H9 (cell line): ENCODE measurements at regions not wholly inside any gene's neighbourhood (a gene's known extent, or its start where the extent isn't known, plus 50 kb on each side); places are given as distances from the start of the nearest gene placed in this dataset.

Experiments
- DNase-seq: peaks from one replicate; pipeline ENCODE4 v3.0.0-alpha.2; 2017
- H2AFZ ChIP-seq: one replicate; pipeline ENCODE4 v1.6.1; 2013; ENCODE audit warnings: mild to moderate bottlenecking, low read length, control low read depth, moderate library complexity
- H2AK5ac ChIP-seq: 2 replicates; pipeline ENCODE4 v1.6.1; 2013; ENCODE audit warnings: low read length, control low read depth, mixed read lengths; ENCODE audit not compliant: insufficient read length
- H2BK120ac ChIP-seq: one replicate; pipeline ENCODE4 v1.6.1; 2013; ENCODE audit warnings: low read depth, mild to moderate bottlenecking, low read length, control low read depth, inconsistent platforms; ENCODE audit not compliant: poor library complexity, severe bottlenecking
- H2BK12ac ChIP-seq: 2 replicates; pipeline ENCODE4 v1.6.1; 2013; ENCODE audit warnings: low read length, control low read depth, mixed read lengths, low read depth; ENCODE audit not compliant: insufficient read length
- H2BK15ac ChIP-seq: 2 replicates; pipeline ENCODE4 v1.6.1; 2013; ENCODE audit warnings: low read depth, low read length, control low read depth
- H2BK20ac ChIP-seq: one replicate; pipeline ENCODE4 v1.6.1; 2013; ENCODE audit warnings: low read depth, mild to moderate bottlenecking, low read length, control low read depth, inconsistent platforms; ENCODE audit not compliant: poor library complexity, severe bottlenecking
- H2BK5ac ChIP-seq: 2 replicates; pipeline ENCODE4 v1.6.1; 2013; ENCODE audit warnings: low read length, control low read depth, mixed read lengths; ENCODE audit not compliant: insufficient read length
- H3K14ac ChIP-seq: 2 replicates; pipeline ENCODE4 v1.6.1; 2013; ENCODE audit warnings: low read length, control low read depth; ENCODE audit not compliant: insufficient read depth
- H3K18ac ChIP-seq: 2 replicates; pipeline ENCODE4 v1.6.1; 2013; ENCODE audit warnings: low read depth, mild to moderate bottlenecking, mixed read lengths, low read length, control low read depth; ENCODE audit not compliant: insufficient read length
- H3K23ac ChIP-seq: 2 replicates; pipeline ENCODE4 v1.6.1; 2013; ENCODE audit warnings: low read length, control low read depth, mixed read lengths, low read depth; ENCODE audit not compliant: insufficient read length
- H3K23me2 ChIP-seq: 2 replicates; pipeline ENCODE4 v1.6.1; 2013; ENCODE audit warnings: low read depth, mild to moderate bottlenecking, mixed read lengths, low read length, control low read depth; ENCODE audit not compliant: insufficient read length, poor library complexity, severe bottlenecking
- H3K27ac ChIP-seq: 2 replicates; pipeline ENCODE4 v1.5.1; 2013; ENCODE audit warnings: low read length, control low read depth, mixed read lengths, low read depth; ENCODE audit not compliant: insufficient read length
- H3K27me3 ChIP-seq: 2 replicates; pipeline ENCODE4 v1.6.1; 2013; ENCODE audit warnings: low read length, control low read depth, inconsistent platforms; ENCODE audit not compliant: insufficient read depth
- H3K4ac ChIP-seq: 2 replicates; pipeline ENCODE4 v1.6.1; 2013; ENCODE audit warnings: low read depth, mild to moderate bottlenecking, control low read depth, inconsistent platforms, low read length, moderate library complexity
- H3K4me1 ChIP-seq: 2 replicates; pipeline ENCODE4 v1.6.1; 2013; ENCODE audit warnings: low read length, control low read depth, inconsistent platforms; ENCODE audit not compliant: insufficient read depth
- H3K4me2 ChIP-seq: 2 replicates; pipeline ENCODE4 v1.6.1; 2013; ENCODE audit warnings: low read length, control low read depth, mixed read lengths; ENCODE audit not compliant: insufficient read length, insufficient read depth
- H3K56ac ChIP-seq: 2 replicates; pipeline ENCODE4 v1.6.1; 2013; ENCODE audit warnings: low read depth, mild to moderate bottlenecking, mixed read lengths, low read length, control low read depth; ENCODE audit not compliant: insufficient read length
- H3K79me1 ChIP-seq: 2 replicates; pipeline ENCODE4 v1.6.1; 2013; ENCODE audit warnings: low read depth, mild to moderate bottlenecking, moderate library complexity, low read length, control low read depth, inconsistent platforms; ENCODE audit not compliant: insufficient read depth, poor library complexity, severe bottlenecking
- H3K79me2 ChIP-seq: 2 replicates; pipeline ENCODE4 v1.6.1; 2013; ENCODE audit warnings: low read length, control low read depth, inconsistent platforms; ENCODE audit not compliant: insufficient read depth
- H3K9ac ChIP-seq: 2 replicates; pipeline ENCODE4 v1.6.1; 2013; ENCODE audit warnings: low read length, control low read depth, mixed read lengths; ENCODE audit not compliant: insufficient read length; ENCODE audit errors: extremely low read depth
- H3K9me3 ChIP-seq: one replicate; pipeline ENCODE4 v1.6.1; 2013; ENCODE audit warnings: low read depth, low read length, inconsistent platforms; ENCODE audit not compliant: control insufficient read depth
- H3T11ph ChIP-seq: one replicate; pipeline ENCODE4 v1.6.1; 2013; ENCODE audit warnings: mild to moderate bottlenecking, low read length, control low read depth, inconsistent platforms
- H4K20me1 ChIP-seq: one replicate; pipeline ENCODE4 v1.6.1; 2013; ENCODE audit not compliant: control insufficient read depth, insufficient read length, insufficient read depth
- H4K5ac ChIP-seq: 2 replicates; pipeline ENCODE4 v1.6.1; 2013; ENCODE audit warnings: low read depth, mild to moderate bottlenecking, mixed read lengths, low read length, control low read depth; ENCODE audit not compliant: insufficient read length
- H4K8ac ChIP-seq: replicated peaks from 2 replicates; pipeline ENCODE4 v1.6.1; 2013; ENCODE audit warnings: low read length, control low read depth, mixed read lengths, low read depth; ENCODE audit not compliant: insufficient read length
- H4K91ac ChIP-seq: 2 replicates; pipeline ENCODE4 v1.6.1; 2013; ENCODE audit warnings: low read depth, mild to moderate bottlenecking, moderate library complexity, mixed read lengths, low read length, control low read depth; ENCODE audit not compliant: insufficient read length
- H3K27ac Mint-ChIP-seq, 3 experiments: 2 replicates in 2 of 3; 3 replicates in 1 of 3; pipeline ENCODE4 v1.8.0; 2020 to 2021; ENCODE audit warnings: mixed read lengths in 3 of 3, mild to moderate bottlenecking in 1 of 3, moderate library complexity in 1 of 3
- H3K27me3 Mint-ChIP-seq: 2 replicates; pipeline ENCODE4 v1.8.0; 2021; ENCODE audit warnings: low read depth, mild to moderate bottlenecking, moderate library complexity, mixed read lengths
- H3K36me3 Mint-ChIP-seq, 3 experiments: 2 replicates in 2 of 3; 3 replicates in 1 of 3; pipeline ENCODE4 v1.8.0; 2020 to 2021; ENCODE audit warnings: low read depth in 3 of 3, mixed read lengths in 3 of 3; ENCODE audit not compliant: insufficient read depth in 1 of 3
- H3K4me1 Mint-ChIP-seq, 2 experiments: 2 replicates each; pipeline ENCODE4 v1.8.0; 2020; ENCODE audit warnings: mixed read lengths in 2 of 2
- H3K4me3 Mint-ChIP-seq, 2 experiments: 2 replicates in 1 of 2; 3 replicates in 1 of 2; pipeline ENCODE4 v1.8.0; 2020 to 2021; ENCODE audit warnings: mild to moderate bottlenecking in 2 of 2, mixed read lengths in 2 of 2, moderate library complexity in 1 of 2
- H3K9me3 Mint-ChIP-seq, 2 experiments: 2 replicates in 1 of 2; 3 replicates in 1 of 2; pipeline ENCODE4 v1.8.0; 2020; ENCODE audit warnings: mild to moderate bottlenecking in 2 of 2, mixed read lengths in 2 of 2, moderate library complexity in 1 of 2
- CTCF ChIP-seq: fragments of 200-600 bp; sonication (generic); conservative IDR thresholded peaks from 3 replicates; pipeline ENCODE4 v1.8.0; 2021; ENCODE audit warnings: antibody characterized with exemption, mild to moderate bottlenecking
- WGBS: extraction: QIAGEN DNeasy Blood & Tissue Kit; methylation state at CpG from one replicate; pipeline ENCODE4 v1.1.7; 2013; ENCODE audit warnings: missing lambda C conversion rate, low lambda C conversion rate, mixed read lengths; ENCODE audit not compliant: insufficient read length; ENCODE audit errors: extremely low coverage; 5-methylcytosine and 5-hydroxymethylcytosine counted together

- TF ChIP-seq CTCF: no peak
These were observed 263.2 kb downstream of the CYP26B1 start for GRCh38 chr2:71884303-71885042.

More at GRCh38 chr2:71884303-71885042, 263.2 kb downstream of the CYP26B1 start:
- no peak overlapping the region for H2BK120ac ChIP-seq
- no peaks in the 10 kb centered on the region for H3K27me3 ChIP-seq
- H4K91ac ChIP-seq: no peak overlapping the region
- H2BK12ac ChIP-seq: no peak overlapping the region
- no CpG with 5 or more reads among the region's 7 CpGs for WGBS
- H3K18ac ChIP-seq: no peak overlapping the region
- H4K20me1 ChIP-seq: no peaks in the 10 kb centered on the region
- no peak overlapping the region for H3K9ac ChIP-seq
- H3K79me1 ChIP-seq: no peaks in the 10 kb centered on the region
- no peak overlapping the region for H3K4me3 Mint-ChIP-seq
- H3K36me3 Mint-ChIP-seq: no peaks in the 10 kb centered on the region
- no peak overlapping the region for H3T11ph ChIP-seq
- no peaks in the 10 kb centered on the region for H3K9me3 ChIP-seq
- H3K4me2 ChIP-seq: no peak overlapping the region
- H3K27ac ChIP-seq: no peak overlapping the region
- H2BK20ac ChIP-seq: no peak overlapping the region
- H2AK5ac ChIP-seq: no peak overlapping the region
- H3K27ac Mint-ChIP-seq: no peak overlapping the region
- no peaks in the 10 kb centered on the region for H3K79me2 ChIP-seq
- peaks cover 3% of the 10 kb centered on the region for H3K27me3 Mint-ChIP-seq
- no peak overlapping the region for H2BK15ac ChIP-seq
- no peak overlapping the region for H3K4ac ChIP-seq
- H3K4me1 ChIP-seq: no peaks in the 10 kb centered on the region
- no peak overlapping the region for H4K5ac ChIP-seq
- no peak overlapping the region for H2AFZ ChIP-seq
- no peak overlapping the region for H2BK5ac ChIP-seq
- no peaks in the 10 kb centered on the region; a peak in 1 of 5 replicates for H3K9me3 Mint-ChIP-seq
- no peaks in the 10 kb centered on the region for H3K23me2 ChIP-seq
- no peak overlapping the region for H3K23ac ChIP-seq
- no peak overlapping the region for H3K14ac ChIP-seq
- H3K56ac ChIP-seq: no peak overlapping the region
- no peak overlapping the region for H4K8ac ChIP-seq
- H3K4me1 Mint-ChIP-seq: peaks cover 0 to 6% of the 10 kb centered on the region in 2 experiments; a peak in 2 of 4 replicates
- DNase-seq: no peak
